ENCODE measurements at regions not wholly inside any gene's neighbourhood (a gene's known extent, or its start where the extent isn't known, plus 50 kb on each side); places are given as distances from the start of the nearest gene placed in this dataset.
A peak's percentile ranks its signal among the peaks of the same experiment; 100 is the strongest.

DNA sequence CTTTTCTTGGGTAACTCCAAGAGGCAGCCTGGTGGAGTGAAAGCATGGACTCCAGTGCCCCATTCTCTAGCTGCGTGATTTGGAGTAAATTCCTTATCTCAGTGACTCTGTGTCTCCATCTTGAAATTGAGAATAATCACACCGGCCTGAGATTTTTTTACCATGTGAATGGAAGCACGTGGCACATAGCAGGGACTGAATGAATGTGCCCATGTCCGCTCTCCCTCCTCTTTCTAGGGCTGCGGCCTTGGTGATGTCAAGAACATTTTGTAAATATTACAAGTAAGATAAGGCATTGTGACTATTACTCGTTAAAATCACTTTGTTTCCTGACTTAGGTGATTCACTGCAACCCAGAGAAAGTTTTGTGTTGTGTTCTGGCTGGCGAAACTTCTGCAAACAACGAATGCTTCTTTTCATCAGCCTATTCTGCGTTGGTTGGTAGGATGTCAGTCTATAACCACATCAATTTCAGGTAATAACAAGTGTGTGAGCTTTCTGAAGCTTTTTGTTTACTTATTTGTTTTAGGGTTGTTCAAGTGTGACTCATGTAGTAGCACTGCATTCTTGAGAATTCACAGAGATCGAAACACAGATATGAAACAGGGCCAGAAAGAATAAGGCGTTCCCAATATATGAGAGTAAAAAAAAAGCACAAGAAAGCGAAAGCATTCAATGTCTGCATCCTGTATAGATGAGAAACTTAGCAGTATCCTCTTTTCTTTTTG, 135.7 kb upstream of the SLC45A1 start (continued):
- peak; percentile 92 for TF ChIP-seq TFDP1 (CRISPR knock-in tag; IDR thresholded peaks at IDR 0.05; ENCODE audit: borderline replicate concordance)
- TF ChIP-seq RNF2 (conservative IDR thresholded peaks at IDR 0.05; ENCODE audit: low read depth): peak; percentile 52; the same call in 1 of the 2 replicates
- TF ChIP-seq PPARG (CRISPR knock-in tag; conservative IDR thresholded peaks at IDR 0.05): no peak
- TF ChIP-seq, protein P1, sequence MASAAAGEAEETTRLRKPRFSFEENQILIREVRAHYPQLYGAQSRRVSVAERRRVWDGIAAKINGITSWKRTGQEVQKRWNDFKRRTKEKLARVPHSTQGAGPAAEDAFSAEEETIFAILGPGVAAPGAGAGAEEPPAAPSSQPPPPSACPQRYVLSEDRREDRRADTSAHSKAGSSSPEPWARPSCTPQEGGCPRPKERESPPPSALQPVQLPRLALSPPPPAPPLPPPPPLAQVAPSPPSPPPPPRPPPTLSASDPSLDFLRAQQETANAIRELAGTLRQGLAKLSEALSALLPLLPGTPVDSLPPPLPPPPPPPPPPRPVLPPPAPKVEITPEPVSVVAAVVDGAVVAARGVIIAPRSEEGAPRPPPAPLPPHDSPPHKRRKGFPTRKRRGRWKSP (CRISPR knock-in tag; IDR thresholded peaks at IDR 0.05): peak; percentile 85
- no peak for TF ChIP-seq ZNF138 (CRISPR knock-in tag; IDR thresholded peaks at IDR 0.05; ENCODE audit: low read depth)
- no peak for TF ChIP-seq CCAR2 (optimal IDR thresholded peaks at IDR 0.05; ENCODE audit: low read depth, low read length)
- TF ChIP-seq, protein P2, sequence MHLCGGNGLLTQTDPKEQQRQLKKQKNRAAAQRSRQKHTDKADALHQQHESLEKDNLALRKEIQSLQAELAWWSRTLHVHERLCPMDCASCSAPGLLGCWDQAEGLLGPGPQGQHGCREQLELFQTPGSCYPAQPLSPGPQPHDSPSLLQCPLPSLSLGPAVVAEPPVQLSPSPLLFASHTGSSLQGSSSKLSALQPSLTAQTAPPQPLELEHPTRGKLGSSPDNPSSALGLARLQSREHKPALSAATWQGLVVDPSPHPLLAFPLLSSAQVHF (CRISPR knock-in tag; IDR thresholded peaks at IDR 0.05): no peak
- no peak for TF ChIP-seq LCORL (IDR thresholded peaks at IDR 0.05)
- peak; percentile 8; the same call in 1 of the 2 replicates for TF ChIP-seq LCORL (CRISPR knock-in tag; IDR thresholded peaks at IDR 0.05)
- TF ChIP-seq, protein P3, sequence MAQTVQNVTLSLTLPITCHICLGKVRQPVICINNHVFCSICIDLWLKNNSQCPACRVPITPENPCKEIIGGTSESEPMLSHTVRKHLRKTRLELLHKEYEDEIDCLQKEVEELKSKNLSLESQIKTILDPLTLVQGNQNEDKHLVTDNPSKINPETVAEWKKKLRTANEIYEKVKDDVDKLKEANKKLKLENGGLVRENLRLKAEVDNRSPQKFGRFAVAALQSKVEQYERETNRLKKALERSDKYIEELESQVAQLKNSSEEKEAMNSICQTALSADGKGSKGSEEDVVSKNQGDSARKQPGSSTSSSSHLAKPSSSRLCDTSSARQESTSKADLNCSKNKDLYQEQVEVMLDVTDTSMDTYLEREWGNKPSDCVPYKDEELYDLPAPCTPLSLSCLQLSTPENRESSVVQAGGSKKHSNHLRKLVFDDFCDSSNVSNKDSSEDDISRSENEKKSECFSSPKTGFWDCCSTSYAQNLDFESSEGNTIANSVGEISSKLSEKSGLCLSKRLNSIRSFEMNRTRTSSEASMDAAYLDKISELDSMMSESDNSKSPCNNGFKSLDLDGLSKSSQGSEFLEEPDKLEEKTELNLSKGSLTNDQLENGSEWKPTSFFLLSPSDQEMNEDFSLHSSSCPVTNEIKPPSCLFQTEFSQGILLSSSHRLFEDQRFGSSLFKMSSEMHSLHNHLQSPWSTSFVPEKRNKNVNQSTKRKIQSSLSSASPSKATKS (CRISPR knock-in tag; IDR thresholded peaks at IDR 0.05): peak; percentile 52; the same call in 1 of the 2 replicates
- 0 out of 2 replicates have a peak, but pooled peaks have one; percentile 19 for TF ChIP-seq THAP11 (CRISPR knock-in tag; IDR thresholded peaks at IDR 0.05)
- TF ChIP-seq SOX5 (CRISPR knock-in tag; IDR thresholded peaks at IDR 0.05; ENCODE audit: borderline replicate concordance): peak; percentile 80
- 0 out of 2 replicates have a peak, but pooled peaks have one; percentile 81 for TF ChIP-seq ZNF580 (CRISPR knock-in tag; IDR thresholded peaks at IDR 0.05; ENCODE audit: borderline replicate concordance, low read depth)
- TF ChIP-seq HDAC2 (CRISPR knock-in tag; IDR thresholded peaks at IDR 0.05): peak; percentile 49; the same call in 1 of the 2 replicates
- TF ChIP-seq ZNF17 (CRISPR knock-in tag; IDR thresholded peaks at IDR 0.05): 0 out of 2 replicates have a peak, but pooled peaks have one; percentile 24
- 0 out of 2 replicates have a peak, but pooled peaks have one; percentile 28 for TF ChIP-seq POGZ (CRISPR knock-in tag; IDR thresholded peaks at IDR 0.05)
- 0 out of 2 replicates have a peak, but pooled peaks have one; percentile 27 for TF ChIP-seq SKIL (CRISPR knock-in tag; IDR thresholded peaks at IDR 0.05; ENCODE audit: borderline replicate concordance)
- 0 out of 2 replicates have a peak, but pooled peaks have one; percentile 58 for TF ChIP-seq ZSCAN12 (CRISPR knock-in tag; IDR thresholded peaks at IDR 0.05)
- TF ChIP-seq ZNF317 (CRISPR knock-in tag; IDR thresholded peaks at IDR 0.05): 0 out of 2 replicates have a peak, but pooled peaks have one; percentile 30
- peak; percentile 77 for TF ChIP-seq RCOR2 (CRISPR knock-in tag; IDR thresholded peaks at IDR 0.05)
- TF ChIP-seq BCL6 (CRISPR knock-in tag; IDR thresholded peaks at IDR 0.05): peak; percentile 86
- no peak for TF ChIP-seq RBM39 (IDR thresholded peaks at IDR 0.05; ENCODE audit: low read depth, low read length, poor library complexity, severe bottlenecking)
